Parathyroid adenoma (tissue), 2 donors: ENCODE measurements at regions not wholly inside any gene's neighbourhood (a gene's known extent, or its start where the extent isn't known, plus 50 kb on each side); places are given as distances from the start of the nearest gene placed in this dataset.
A peak's percentile ranks its signal among the peaks of the same experiment; 100 is the strongest.

Source experiments
- H2AFZ ChIP-seq: fragments of 300-600 bp; sonication (generic); one replicate; pipeline ENCODE4 v1.7.0; 2017; ENCODE audit warnings: antibody characterized with exemption, mild to moderate bottlenecking
- H3K27ac ChIP-seq: fragments of 300-600 bp; sonication (generic); one replicate; pipeline ENCODE4 v1.7.0; 2017
- H3K27me3 ChIP-seq: fragments of 300-600 bp; sonication (generic); one replicate; pipeline ENCODE4 v1.7.0; 2017; ENCODE audit warnings: low read length; ENCODE audit not compliant: control insufficient read depth, insufficient read depth
- H3K36me3 ChIP-seq: fragments of 300-600 bp; sonication (generic); one replicate; pipeline ENCODE4 v1.7.0; 2017; ENCODE audit warnings: low read length; ENCODE audit not compliant: control insufficient read depth, insufficient read depth
- H3K4me1 ChIP-seq: fragments of 300-600 bp; sonication (generic); one replicate; pipeline ENCODE4 v1.7.0; 2017; ENCODE audit warnings: control low read depth
- H3K4me2 ChIP-seq: fragments of 300-600 bp; sonication (generic); one replicate; pipeline ENCODE4 v1.7.0; 2017; ENCODE audit warnings: low read length
- H3K4me3 ChIP-seq: fragments of 300-600 bp; sonication (generic); one replicate; pipeline ENCODE4 v1.7.0; 2017; ENCODE audit warnings: low read depth, low read length
- H3K79me2 ChIP-seq: fragments of 300-600 bp; sonication (generic); one replicate; pipeline ENCODE4 v1.7.0; 2017; ENCODE audit warnings: control low read depth
- H3K9ac ChIP-seq: fragments of 300-600 bp; sonication (generic); one replicate; pipeline ENCODE4 v1.7.0; 2017; ENCODE audit warnings: mild to moderate bottlenecking
- H3K9me3 ChIP-seq: fragments of 300-600 bp; sonication (generic); one replicate; pipeline ENCODE4 v1.7.0; 2017; ENCODE audit warnings: low read length; ENCODE audit not compliant: control insufficient read depth
- CTCF ChIP-seq: fragments of 300-600 bp; sonication (generic); IDR thresholded peaks from one replicate; pipeline ENCODE4 v1.7.0; 2017; ENCODE audit warnings: antibody characterized with exemption, mild to moderate bottlenecking
- donor health status: primary hyperparathyroidism.

- Histone ChIP-seq H3K27ac (no peak overlapping the region), H3K4me1 (no peaks in the 10 kb centered on the region), H3K9me3 (peaks cover 2% of the 10 kb centered on the region), H3K27me3 (no peaks in the 10 kb centered on the region), H2AFZ (no peak overlapping the region), H3K4me3 (no peak overlapping the region), H3K4me2 (no peak overlapping the region), H3K9ac (no peak overlapping the region), H3K79me2 (no peaks in the 10 kb centered on the region), H3K36me3 (no peaks in the 10 kb centered on the region)
- no peak for TF ChIP-seq CTCF
Measured at GRCh38 chr18:22265838-22266237, 96.4 kb downstream of the GATA6 start.

- Histone ChIP-seq H2AFZ (no peak overlapping the region), H3K27ac (no peak overlapping the region)
- no peak for TF ChIP-seq CTCF
Measured at GRCh38 chr18:22260208-22260820, 90.9 kb downstream of the GATA6 start.

GRCh38 chr18:22257022-22257543, 87.7 kb downstream of the GATA6 start:
- Histone ChIP-seq H3K4me2 (no peak overlapping the region), H3K79me2 (no peaks in the 10 kb centered on the region), H3K27ac (no peak overlapping the region), H2AFZ (no peak overlapping the region), H3K36me3 (no peaks in the 10 kb centered on the region), H3K4me3 (no peak overlapping the region), H3K9me3 (no peaks in the 10 kb centered on the region), H3K27me3 (no peaks in the 10 kb centered on the region), H3K9ac (no peak overlapping the region), H3K4me1 (no peaks in the 10 kb centered on the region)
- TF ChIP-seq CTCF: no peak

More at GRCh38 chr18:22260208-22260820, 90.9 kb downstream of the GATA6 start:
- Histone ChIP-seq H3K4me3 (no peak overlapping the region), H3K36me3 (no peaks in the 10 kb centered on the region), H3K9ac (no peak overlapping the region), H3K9me3 (peaks cover 2% of the 10 kb centered on the region), H3K4me1 (no peaks in the 10 kb centered on the region), H3K4me2 (no peak overlapping the region), H3K27me3 (no peaks in the 10 kb centered on the region), H3K79me2 (no peaks in the 10 kb centered on the region)

- no peak overlapping the region for H3K27ac ChIP-seq
- no peak overlapping the region for H3K9ac ChIP-seq
- no peak overlapping the region for H3K4me3 ChIP-seq
- H3K36me3 ChIP-seq: no peaks in the 10 kb centered on the region
- H3K27me3 ChIP-seq: no peaks in the 10 kb centered on the region
- no peaks in the 10 kb centered on the region for H3K79me2 ChIP-seq
- no peak for TF ChIP-seq CTCF
- no peak overlapping the region for H3K4me2 ChIP-seq
- no peak overlapping the region for H2AFZ ChIP-seq
- H3K4me1 ChIP-seq: no peaks in the 10 kb centered on the region
- H3K9me3 ChIP-seq: no peaks in the 10 kb centered on the region
Measured at GRCh38 chr18:22254088-22254487, 84.7 kb downstream of the GATA6 start.

GRCh38 chr18:22253676-22254075, 84.3 kb downstream of the GATA6 start:
- Histone ChIP-seq H3K27me3 (no peaks in the 10 kb centered on the region), H3K9me3 (no peaks in the 10 kb centered on the region), H2AFZ (no peak overlapping the region), H3K36me3 (no peaks in the 10 kb centered on the region), H3K4me1 (no peaks in the 10 kb centered on the region), H3K9ac (no peak overlapping the region), H3K4me3 (no peak overlapping the region), H3K27ac (peak overlapping the region; percentile 53), H3K4me2 (no peak overlapping the region), H3K79me2 (no peaks in the 10 kb centered on the region)
- no peak for TF ChIP-seq CTCF
